A673 (cell line): ENCODE measurements at regions not wholly inside any gene's neighbourhood (a gene's known extent, or its start where the extent isn't known, plus 50 kb on each side); places are given as distances from the start of the nearest gene placed in this dataset.
"Not testable (repeated sequence)": the region's sequence is repeated elsewhere in the genome, so short reads cannot be mapped to it uniquely, and the experiment has no call there.

Experiments
- BruUV-seq: library from RNA; stranded (reverse); fragments of 400-500 nt; replicated peaks from 2 replicates; lab custom pipeline; 2021; lab: Mats Ljungman, UMichigan
- CTCF ChIA-PET: fragments of 300-600 bp; sonication (Branson Sonifier 250); formaldehyde crosslinking; loops from one replicate; lab custom pipeline; 2022; ENCODE audit warnings: antibody characterized with exemption; lab: Charles Lee
- POLR2A ChIA-PET: fragments of 300-600 bp; sonication (Branson Sonifier 250); formaldehyde crosslinking; loops from one replicate; lab custom pipeline; 2022; ENCODE audit warnings: antibody characterized with exemption; ENCODE audit not compliant: low non-redundant PET; lab: Charles Lee
- DNase-seq: peaks from one replicate; pipeline ENCODE4 v3.0.0-alpha.2; 2015; ENCODE audit warnings: low spot score
- H3K27ac ChIP-seq: fragments of 200-600 bp; sonication (generic); 2 replicates; pipeline ENCODE4 v1.5.1; 2016; ENCODE audit warnings: mixed run types, low read depth, mild to moderate bottlenecking, mixed read lengths, antibody characterized with exemption, low read length; ENCODE audit not compliant: poor library complexity, severe bottlenecking
- H3K27me3 ChIP-seq: fragments of 200-600 bp; sonication (generic); replicated peaks from 2 replicates; pipeline ENCODE4 v1.6.1; 2017; ENCODE audit warnings: mixed run types, low read depth, mild to moderate bottlenecking, mixed read lengths, antibody characterized with exemption, low read length; ENCODE audit not compliant: insufficient read depth, poor library complexity
- H3K36me3 ChIP-seq: fragments of 200-600 bp; sonication (generic); 2 replicates; pipeline ENCODE4 v1.6.1; 2016; ENCODE audit warnings: mixed run types, mild to moderate bottlenecking, mixed read lengths, antibody characterized with exemption, low read length; ENCODE audit not compliant: insufficient read depth, poor library complexity, severe bottlenecking
- H3K4me1 ChIP-seq: fragments of 200-600 bp; sonication (generic); 2 replicates; pipeline ENCODE4 v1.6.1; 2017; ENCODE audit warnings: mixed run types, mild to moderate bottlenecking, mixed read lengths, antibody characterized with exemption, low read length; ENCODE audit not compliant: insufficient read depth, poor library complexity, severe bottlenecking
- H3K4me3 ChIP-seq: fragments of 200-600 bp; sonication (generic); 2 replicates; pipeline ENCODE4 v1.5.1; 2016; ENCODE audit warnings: low read depth, mixed run types, mild to moderate bottlenecking, mixed read lengths, low read length; ENCODE audit not compliant: poor library complexity, severe bottlenecking
- H3K9me3 ChIP-seq: fragments of 200-600 bp; sonication (generic); 2 replicates; pipeline ENCODE4 v1.6.1; 2016; ENCODE audit warnings: mixed run types, low read depth, mild to moderate bottlenecking, mixed read lengths, antibody characterized with exemption, low read length; ENCODE audit not compliant: poor library complexity, severe bottlenecking
- CTCF ChIP-seq: fragments of 300-800, 200-600 bp; sonication (generic); conservative IDR thresholded peaks from 2 replicates; pipeline ENCODE4 v1.5.1; 2017; ENCODE audit warnings: low read depth, mild to moderate bottlenecking, antibody characterized with exemption, low read length, moderate library complexity, mixed read lengths
- EZH2 ChIP-seq: fragments of 200-600 bp; sonication (generic); IDR thresholded peaks from 2 replicates; pipeline ENCODE4 v1.6.1; 2017; ENCODE audit warnings: borderline replicate concordance, low read depth, mild to moderate bottlenecking, mixed read lengths, antibody characterized with exemption, low read length; ENCODE audit not compliant: poor library complexity, severe bottlenecking
- intact Hi-C: fragments of 100-400 bp; cut with micrococcal nuclease; formaldehyde crosslinking; loops from one replicate; pipeline ENCODE4 v1.10.0; 2022; ENCODE audit not compliant: unreplicated experiment

- CTCF ChIA-PET, H3K27ac ChIP-seq, DNase-seq, intact Hi-C loops, H3K27me3 ChIP-seq, H3K4me1 ChIP-seq, POLR2A ChIA-PET, H3K4me3 ChIP-seq, H3K9me3 ChIP-seq, BruUV-seq, H3K36me3 ChIP-seq: not testable (repeated sequence)
Measured at GRCh38 chr7:57740126-57740525, 290.1 kb downstream of the ZNF716 start.

- H3K36me3 ChIP-seq, result no peaks in the 10 kb centered on the region
- no peak for TF ChIP-seq EZH2
- no peak for TF ChIP-seq CTCF
- BruUV-seq, result no TSS peak
- no peak overlapping the region for H3K4me3 ChIP-seq
- no peak overlapping the region for H3K27ac ChIP-seq
- H3K9me3 ChIP-seq, result peaks cover 19% of the 10 kb centered on the region
- no peak for DNase-seq
- no peaks in the 10 kb centered on the region for H3K4me1 ChIP-seq
- H3K27me3 ChIP-seq, result no peaks in the 10 kb centered on the region
- ChIA-PET CTCF (no interaction called here), POLR2A (no interaction called here)
- intact Hi-C loops, result no loop called here
Measured at GRCh38 chr7:57769131-57769530, 319.2 kb downstream of the ZNF716 start.

GRCh38 chr7:57769958-57770357 is 320.0 kb downstream of the ZNF716 start:
- ChIA-PET POLR2A (no interaction called here), CTCF (no interaction called here)
- no peak for TF ChIP-seq CTCF
- no peak for TF ChIP-seq EZH2
- Histone ChIP-seq H3K27me3 (no peaks in the 10 kb centered on the region), H3K4me3 (no peak overlapping the region), H3K27ac (no peak overlapping the region), H3K36me3 (no peaks in the 10 kb centered on the region), H3K9me3 (peaks cover 25% of the 10 kb centered on the region), H3K4me1 (no peaks in the 10 kb centered on the region)
- intact Hi-C loops, result no loop called here
- DNase-seq, result no peak
- no TSS peak for BruUV-seq

- H3K27me3 ChIP-seq, result no peaks in the 10 kb centered on the region
- intact Hi-C loops, result no loop called here
- no TSS peak for BruUV-seq
- TF ChIP-seq CTCF (no peak), EZH2 (no peak)
- H3K9me3 ChIP-seq, result peaks cover 29% of the 10 kb centered on the region
- ChIA-PET CTCF (no interaction called here), POLR2A (no interaction called here)
- H3K36me3 ChIP-seq, result no peaks in the 10 kb centered on the region
- H3K27ac ChIP-seq, result no peak overlapping the region
- no peak overlapping the region for H3K4me3 ChIP-seq
- H3K4me1 ChIP-seq, result no peaks in the 10 kb centered on the region
- no peak for DNase-seq
Measured at GRCh38 chr7:57772126-57772924, 322.3 kb downstream of the ZNF716 start.
